Mucosa of stomach (tissue), 1 donor: ENCODE measurements at regions not wholly inside any gene's neighbourhood (a gene's known extent, or its start where the extent isn't known, plus 50 kb on each side); places are given as distances from the start of the nearest gene placed in this dataset.

Experiments
- H3K27me3 ChIP-seq: one replicate; pipeline ENCODE4 v1.7.0; 2013; ENCODE audit warnings: mild to moderate bottlenecking, low read length; ENCODE audit not compliant: control insufficient read depth, insufficient read depth
- H3K36me3 ChIP-seq: one replicate; pipeline ENCODE4 v1.7.0; 2013; ENCODE audit warnings: low read length; ENCODE audit not compliant: control insufficient read depth, insufficient read depth
- H3K4me1 ChIP-seq: one replicate; pipeline ENCODE4 v1.7.0; 2013; ENCODE audit warnings: mild to moderate bottlenecking, low read length; ENCODE audit not compliant: control insufficient read depth, insufficient read depth
- H3K4me3 ChIP-seq: one replicate; pipeline ENCODE4 v1.7.0; 2013; ENCODE audit warnings: low read length
- H3K9ac ChIP-seq: one replicate; pipeline ENCODE4 v1.7.0; 2013; ENCODE audit warnings: mild to moderate bottlenecking, low read length, moderate library complexity
- H3K9me3 ChIP-seq: one replicate; pipeline ENCODE4 v1.7.0; 2013; ENCODE audit warnings: mild to moderate bottlenecking, low read length, moderate library complexity; ENCODE audit not compliant: control insufficient read depth
- donor health status: Pancreatic carcinoma.

DNA sequence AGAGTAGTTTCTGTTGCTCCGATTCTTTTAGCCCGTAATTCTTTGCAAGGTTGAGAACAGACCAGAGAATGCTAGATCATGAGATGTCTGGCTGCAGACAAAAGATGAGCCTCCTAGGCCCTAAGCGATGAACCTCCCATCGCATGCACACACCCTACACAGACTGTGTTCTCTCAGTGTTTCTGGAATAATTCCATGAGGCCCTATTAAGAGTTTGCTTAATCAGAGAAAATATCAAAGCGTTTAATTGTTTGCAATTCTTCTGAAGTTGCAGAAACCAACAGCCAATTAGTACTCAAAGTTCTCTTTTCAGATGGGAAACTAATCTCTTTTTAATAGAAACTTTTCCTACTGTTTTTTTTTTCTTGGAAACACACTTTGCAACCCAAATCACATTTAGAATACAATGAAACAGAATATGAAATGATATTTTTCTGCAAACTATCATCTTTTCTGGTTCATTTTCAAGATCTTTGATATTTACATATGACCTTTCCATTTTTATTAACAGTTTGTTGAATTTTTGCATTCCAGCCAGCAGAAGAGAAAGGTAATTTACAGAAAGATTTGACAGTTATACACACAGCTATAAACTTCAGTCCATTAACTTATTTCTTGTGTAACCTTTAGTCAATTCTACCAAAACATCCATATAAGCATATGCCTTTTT, 1525.6 kb downstream of the ARAP2 start:
- H3K9ac ChIP-seq = no peak overlapping the region
- no peak overlapping the region for H3K4me3 ChIP-seq
- H3K4me1 ChIP-seq = no peaks in the 10 kb centered on the region
- no peaks in the 10 kb centered on the region for H3K36me3 ChIP-seq
- H3K27me3 ChIP-seq = no peaks in the 10 kb centered on the region
- no peaks in the 10 kb centered on the region for H3K9me3 ChIP-seq

DNA sequence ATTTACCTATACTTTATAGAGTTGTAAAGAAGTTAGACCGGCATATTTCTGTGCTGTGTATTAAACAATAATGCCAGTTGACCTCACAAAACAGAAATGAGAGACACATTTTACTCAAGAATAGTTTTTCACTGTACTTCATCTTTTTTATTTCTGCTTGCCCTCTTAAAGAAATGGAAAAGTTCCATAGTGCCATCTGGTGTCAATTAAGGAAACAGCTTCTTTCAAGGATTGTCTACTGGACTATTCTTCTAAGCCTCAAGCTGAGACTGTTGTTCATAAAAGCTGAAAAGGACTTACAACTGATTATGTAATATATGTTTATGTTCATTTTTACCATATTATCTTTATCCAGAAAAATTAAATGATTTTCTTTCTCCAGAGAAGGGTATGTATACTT, 1523.7 kb downstream of the ARAP2 start:
- Histone ChIP-seq H3K27me3 (no peaks in the 10 kb centered on the region), H3K9ac (no peak overlapping the region), H3K4me3 (no peak overlapping the region), H3K36me3 (no peaks in the 10 kb centered on the region), H3K4me1 (no peaks in the 10 kb centered on the region), H3K9me3 (no peaks in the 10 kb centered on the region)

DNA sequence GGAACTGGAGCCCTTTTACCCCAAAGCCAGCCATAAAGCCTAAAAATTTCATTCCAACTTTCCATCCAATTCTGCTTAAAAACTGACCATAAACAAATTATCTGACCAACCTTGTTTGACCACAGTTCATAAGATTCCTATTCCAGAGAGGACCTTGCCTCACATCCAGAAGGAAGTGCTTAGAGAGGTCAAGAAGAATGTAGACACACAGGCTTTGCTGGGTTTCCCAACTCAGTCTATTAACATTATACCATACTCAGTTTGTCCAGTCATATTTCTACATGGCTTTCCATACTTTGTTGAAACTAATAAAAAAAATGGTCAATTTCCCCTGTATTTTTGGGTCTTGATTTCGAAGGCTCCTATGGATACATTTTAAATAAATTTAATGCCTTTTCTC, 1522.5 kb downstream of the ARAP2 start:
- Histone ChIP-seq H3K4me1 (no peaks in the 10 kb centered on the region), H3K36me3 (no peaks in the 10 kb centered on the region), H3K4me3 (no peak overlapping the region), H3K27me3 (no peaks in the 10 kb centered on the region), H3K9ac (no peak overlapping the region), H3K9me3 (no peaks in the 10 kb centered on the region)

GRCh38 chr4:34723605-34724004, 1520.7 kb downstream of the ARAP2 start:
- H3K9me3 ChIP-seq = no peaks in the 10 kb centered on the region
- H3K9ac ChIP-seq = no peak overlapping the region
- no peak overlapping the region for H3K4me3 ChIP-seq
- H3K4me1 ChIP-seq = no peaks in the 10 kb centered on the region
- no peaks in the 10 kb centered on the region for H3K27me3 ChIP-seq
- no peaks in the 10 kb centered on the region for H3K36me3 ChIP-seq

- H3K36me3 ChIP-seq = no peaks in the 10 kb centered on the region
- no peaks in the 10 kb centered on the region for H3K4me1 ChIP-seq
- H3K27me3 ChIP-seq = no peaks in the 10 kb centered on the region
- no peak overlapping the region for H3K9ac ChIP-seq
- H3K9me3 ChIP-seq = no peaks in the 10 kb centered on the region
- no peak overlapping the region for H3K4me3 ChIP-seq
Observed at GRCh38 chr4:34724491-34724890, 1519.8 kb downstream of the ARAP2 start.

GRCh38 chr4:34731070-34731469, 1513.2 kb downstream of the ARAP2 start:
- H3K36me3 ChIP-seq = no peaks in the 10 kb centered on the region
- no peaks in the 10 kb centered on the region for H3K27me3 ChIP-seq
- no peaks in the 10 kb centered on the region for H3K9me3 ChIP-seq
- H3K4me3 ChIP-seq = no peak overlapping the region
- peaks cover 26% of the 10 kb centered on the region for H3K4me1 ChIP-seq
- H3K9ac ChIP-seq = no peak overlapping the region

DNA sequence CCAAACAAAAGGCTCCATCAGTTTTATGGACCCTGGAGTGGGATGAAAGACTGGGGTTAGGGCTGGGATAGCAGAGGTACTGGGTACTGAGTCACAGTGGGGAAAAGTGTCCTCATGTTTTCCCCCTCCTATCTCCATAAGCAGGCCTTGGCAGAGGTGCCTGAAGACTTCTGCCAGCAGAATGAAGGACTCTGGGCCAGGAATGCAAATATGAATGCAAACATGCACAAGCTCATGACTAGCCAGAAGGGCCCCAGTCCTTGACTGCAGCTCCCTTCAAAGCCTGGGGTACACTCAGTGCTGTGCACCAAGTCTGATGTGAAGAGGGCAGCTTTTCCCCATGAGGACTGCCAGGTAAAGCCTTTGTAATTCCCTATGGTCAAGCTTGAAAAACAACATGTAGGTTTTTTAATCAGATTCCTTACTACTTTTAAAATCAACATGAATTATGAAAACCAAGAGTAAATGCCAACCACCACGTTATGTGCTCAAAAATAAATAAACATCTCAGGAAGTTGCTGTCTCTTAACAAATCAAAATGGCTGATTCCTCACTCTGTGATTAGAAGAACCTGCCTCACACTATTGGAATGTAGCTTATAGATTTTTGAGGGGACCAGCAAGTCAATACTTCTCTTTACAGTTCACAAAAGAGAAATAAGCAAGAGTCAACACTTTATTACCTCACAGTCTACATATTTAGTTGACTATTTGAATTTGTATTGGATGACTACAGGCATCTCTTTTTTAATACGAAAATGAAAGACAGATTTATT, 1512.0 kb downstream of the ARAP2 start:
- no peaks in the 10 kb centered on the region for H3K27me3 ChIP-seq
- H3K36me3 ChIP-seq = no peaks in the 10 kb centered on the region
- H3K9ac ChIP-seq = no peak overlapping the region
- H3K4me1 ChIP-seq = peaks cover 26% of the 10 kb centered on the region
- no peak overlapping the region for H3K4me3 ChIP-seq
- no peaks in the 10 kb centered on the region for H3K9me3 ChIP-seq

GRCh38 chr4:34733185-34733941, 1511.0 kb downstream of the ARAP2 start:
- peaks cover 26% of the 10 kb centered on the region for H3K4me1 ChIP-seq
- H3K4me3 ChIP-seq = no peak overlapping the region
- no peak overlapping the region for H3K9ac ChIP-seq
- no peaks in the 10 kb centered on the region for H3K27me3 ChIP-seq
- no peaks in the 10 kb centered on the region for H3K36me3 ChIP-seq
- no peaks in the 10 kb centered on the region for H3K9me3 ChIP-seq

DNA sequence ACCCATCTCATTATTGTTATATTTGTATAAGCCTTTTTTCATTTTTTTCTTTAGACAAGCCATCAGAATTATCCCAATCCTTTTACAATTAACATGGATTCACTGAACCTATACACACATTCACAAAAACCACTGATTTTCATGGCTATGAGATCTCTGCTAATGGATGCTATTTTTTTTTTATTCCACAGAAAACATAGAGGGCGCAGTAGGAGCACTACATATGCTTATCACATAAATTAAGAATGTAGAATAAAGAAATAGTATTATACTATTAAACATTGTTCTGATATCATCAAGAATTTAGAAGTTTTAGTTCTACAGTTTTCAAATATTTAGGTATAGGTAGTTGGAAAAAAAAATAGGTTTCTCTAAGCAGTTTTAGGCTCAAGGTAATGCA, 1477.4 kb downstream of the ARAP2 start:
- H3K9ac ChIP-seq = no peak overlapping the region
- no peak overlapping the region for H3K4me3 ChIP-seq
- no peaks in the 10 kb centered on the region for H3K9me3 ChIP-seq
- no peaks in the 10 kb centered on the region for H3K27me3 ChIP-seq
- no peaks in the 10 kb centered on the region for H3K36me3 ChIP-seq
- no peaks in the 10 kb centered on the region for H3K4me1 ChIP-seq

DNA sequence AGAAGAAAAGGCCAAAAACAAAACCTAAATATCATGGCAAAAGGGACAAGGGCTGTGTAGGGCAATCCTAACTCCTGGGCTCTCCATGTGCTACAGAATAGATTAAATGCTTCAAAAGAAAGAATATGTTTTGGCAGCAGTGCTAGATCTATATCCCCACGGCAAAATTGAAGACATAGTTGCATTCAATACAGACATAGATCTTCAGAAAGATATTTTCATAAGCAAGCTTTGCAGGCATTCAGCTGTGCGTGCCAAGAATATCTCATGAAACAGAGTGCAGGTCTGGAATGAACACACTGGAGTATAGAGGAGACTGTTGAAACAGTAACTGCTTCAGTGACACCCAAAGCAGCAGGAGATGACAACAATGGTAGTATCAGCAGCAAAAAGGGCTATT, 1476.9 kb downstream of the ARAP2 start:
- H3K9me3 ChIP-seq = no peaks in the 10 kb centered on the region
- H3K4me1 ChIP-seq = no peaks in the 10 kb centered on the region
- no peaks in the 10 kb centered on the region for H3K36me3 ChIP-seq
- H3K9ac ChIP-seq = no peak overlapping the region
- no peaks in the 10 kb centered on the region for H3K27me3 ChIP-seq
- no peak overlapping the region for H3K4me3 ChIP-seq

DNA sequence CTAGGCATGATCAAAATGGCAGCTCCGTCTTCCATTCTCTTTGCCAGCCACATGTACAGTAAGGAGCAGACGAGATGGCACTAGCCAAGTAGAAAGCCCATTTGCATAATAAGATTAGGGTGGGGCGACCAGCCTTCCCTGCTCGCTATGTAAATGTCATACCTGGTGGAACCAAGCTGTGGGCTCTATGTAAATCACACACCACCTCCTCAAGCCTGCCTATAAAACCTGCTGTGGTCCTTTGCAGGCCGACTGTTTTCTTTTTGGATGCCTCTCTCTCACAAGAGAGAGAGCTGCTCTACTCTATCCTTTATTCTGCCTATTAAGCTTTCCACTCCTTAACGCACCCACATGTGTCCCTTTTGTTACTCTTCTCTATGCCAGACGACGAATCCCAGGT, 1472.7 kb downstream of the ARAP2 start:
- H3K27me3 ChIP-seq = no peaks in the 10 kb centered on the region
- H3K9ac ChIP-seq = no peak overlapping the region
- no peak overlapping the region for H3K4me3 ChIP-seq
- H3K9me3 ChIP-seq = no peaks in the 10 kb centered on the region
- no peaks in the 10 kb centered on the region for H3K4me1 ChIP-seq
- no peaks in the 10 kb centered on the region for H3K36me3 ChIP-seq

DNA sequence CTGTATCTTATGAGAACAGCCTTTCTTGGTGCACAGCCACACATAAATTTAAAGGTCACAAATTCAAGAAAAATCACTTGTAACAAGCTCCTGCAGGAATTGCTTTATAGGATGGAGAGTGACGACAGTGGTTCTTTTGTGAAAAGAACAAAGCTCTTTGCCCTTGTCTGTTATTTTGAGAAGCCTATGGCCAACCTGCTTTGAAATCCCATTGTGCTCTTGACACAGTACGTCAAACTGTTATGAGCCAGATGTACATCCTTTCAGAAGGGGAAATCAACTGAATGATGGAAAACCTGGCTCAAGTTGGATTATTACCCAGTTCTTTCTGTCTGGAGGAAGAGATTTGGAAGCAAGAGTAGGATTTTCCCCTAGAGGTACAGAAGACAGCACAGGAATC, 1454.2 kb downstream of the ARAP2 start:
- Histone ChIP-seq H3K4me1 (no peaks in the 10 kb centered on the region), H3K36me3 (no peaks in the 10 kb centered on the region), H3K9ac (no peak overlapping the region), H3K4me3 (no peak overlapping the region), H3K27me3 (no peaks in the 10 kb centered on the region), H3K9me3 (no peaks in the 10 kb centered on the region)
